ENCODE measurements at regions not wholly inside any gene's neighbourhood (a gene's known extent, or its start where the extent isn't known, plus 50 kb on each side); places are given as distances from the start of the nearest gene placed in this dataset.

GRCh38 chr5:106757672-106758071 is 913.1 kb downstream of the EFNA5 start:
- no peaks in the 10 kb centered on the region for H3K4me1 ChIP-seq (ENCODE audit: control insufficient read depth, insufficient read depth, low read length)
- no peaks in the 10 kb centered on the region for H3K9me3 ChIP-seq (ENCODE audit: control insufficient read depth, low read length)
- ATAC-seq (no peak), DNase-seq (no peak)
- WGBS: 82% methylated on average over 3 of the region's 3 CpGs
- no peak overlapping the region for H3K27ac ChIP-seq (ENCODE audit: low read length)
- intact Hi-C loops (cut with DNase I): no loop called here
- no peak overlapping the region for H3K4me3 ChIP-seq (ENCODE audit: low read length)
- H3K27me3 ChIP-seq (ENCODE audit: control insufficient read depth, insufficient read depth): no peaks in the 10 kb centered on the region

- DNase-seq (no peak), ATAC-seq (no peak)
- no peaks in the 10 kb centered on the region for H3K4me1 ChIP-seq (ENCODE audit: control insufficient read depth, insufficient read depth, low read length)
- H3K4me3 ChIP-seq (ENCODE audit: low read length): no peak overlapping the region
- no peak overlapping the region for H3K27ac ChIP-seq (ENCODE audit: low read length)
- no peaks in the 10 kb centered on the region for H3K9me3 ChIP-seq (ENCODE audit: control insufficient read depth, low read length)
- 95% methylated on average over 4 of the region's 4 CpGs for WGBS
- H3K27me3 ChIP-seq (ENCODE audit: control insufficient read depth, insufficient read depth): no peaks in the 10 kb centered on the region
- intact Hi-C loops (cut with DNase I): no loop called here
These were observed 914.9 kb downstream of the EFNA5 start for GRCh38 chr5:106755789-106756188.

DNA sequence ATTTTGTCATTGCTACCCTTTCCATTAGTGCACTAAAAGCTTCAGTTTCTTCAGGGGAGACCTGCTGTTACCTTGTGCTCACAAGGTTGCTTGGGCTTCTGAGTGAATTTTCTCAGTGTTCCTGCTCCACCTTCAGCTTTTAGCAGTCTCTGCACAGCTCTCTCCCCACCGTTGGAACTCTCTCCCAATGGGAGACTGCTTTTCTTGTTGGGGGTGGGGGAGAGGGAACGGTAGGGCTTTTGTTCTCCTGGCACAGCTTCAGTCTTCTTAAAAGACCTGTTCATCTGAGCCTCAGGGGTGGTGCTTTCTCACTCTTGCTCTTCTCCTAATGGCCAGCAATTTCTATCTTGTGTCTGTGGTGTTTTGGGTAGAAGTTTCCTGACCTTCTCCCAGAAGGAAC is 915.7 kb downstream of the EFNA5 start:
- WGBS: 16% methylated on average over 2 of the region's 2 CpGs
- ATAC-seq (no peak), DNase-seq (no peak)
- Histone ChIP-seq H3K27me3 (ENCODE audit: control insufficient read depth, insufficient read depth) (no peaks in the 10 kb centered on the region), H3K4me3 (ENCODE audit: low read length) (no peak overlapping the region), H3K27ac (ENCODE audit: low read length) (no peak overlapping the region), H3K9me3 (ENCODE audit: control insufficient read depth, low read length) (no peaks in the 10 kb centered on the region), H3K4me1 (ENCODE audit: control insufficient read depth, insufficient read depth, low read length) (no peaks in the 10 kb centered on the region)
- intact Hi-C loops (cut with DNase I): no loop called here

DNA sequence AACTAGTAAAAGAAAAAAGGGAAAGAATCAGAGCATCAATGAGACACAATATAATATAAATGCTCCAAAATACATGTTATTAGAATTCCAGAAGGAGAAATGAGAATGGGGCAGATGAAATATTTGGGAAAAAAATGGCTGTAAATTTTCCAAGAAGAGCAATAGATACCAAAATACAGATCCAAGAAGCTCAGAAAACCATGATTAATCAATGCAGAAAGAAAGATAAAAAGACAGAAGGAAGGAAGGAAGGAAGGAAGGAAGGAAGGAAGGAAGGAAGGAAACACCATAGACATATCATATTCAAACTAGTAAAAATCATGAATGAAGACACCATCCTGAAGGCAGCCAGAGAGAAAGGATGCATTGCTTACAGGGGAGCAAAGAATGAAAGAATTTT is 920.9 kb downstream of the EFNA5 start:
- Histone ChIP-seq H3K4me3 (ENCODE audit: low read length) (no peak overlapping the region), H3K27me3 (ENCODE audit: control insufficient read depth, insufficient read depth) (no peaks in the 10 kb centered on the region), H3K9me3 (ENCODE audit: control insufficient read depth, low read length) (no peaks in the 10 kb centered on the region), H3K4me1 (ENCODE audit: control insufficient read depth, insufficient read depth, low read length) (no peaks in the 10 kb centered on the region), H3K27ac (ENCODE audit: low read length) (no peak overlapping the region)
- no peak for ATAC-seq
- intact Hi-C loops (cut with DNase I): no loop called here
- no peak for DNase-seq

- no peak overlapping the region for H3K4me3 ChIP-seq (ENCODE audit: low read length)
- H3K9me3 ChIP-seq (ENCODE audit: control insufficient read depth, low read length): no peaks in the 10 kb centered on the region
- H3K4me1 ChIP-seq (ENCODE audit: control insufficient read depth, insufficient read depth, low read length): no peaks in the 10 kb centered on the region
- no peak for DNase-seq
- ATAC-seq: no peak
- H3K27me3 ChIP-seq (ENCODE audit: control insufficient read depth, insufficient read depth): no peaks in the 10 kb centered on the region
- no peak overlapping the region for H3K27ac ChIP-seq (ENCODE audit: low read length)
- 86% methylated on average over 2 of the region's 2 CpGs for WGBS
- intact Hi-C loops (cut with DNase I): no loop called here
These were observed 931.6 kb downstream of the EFNA5 start for GRCh38 chr5:106739127-106739526.

DNA sequence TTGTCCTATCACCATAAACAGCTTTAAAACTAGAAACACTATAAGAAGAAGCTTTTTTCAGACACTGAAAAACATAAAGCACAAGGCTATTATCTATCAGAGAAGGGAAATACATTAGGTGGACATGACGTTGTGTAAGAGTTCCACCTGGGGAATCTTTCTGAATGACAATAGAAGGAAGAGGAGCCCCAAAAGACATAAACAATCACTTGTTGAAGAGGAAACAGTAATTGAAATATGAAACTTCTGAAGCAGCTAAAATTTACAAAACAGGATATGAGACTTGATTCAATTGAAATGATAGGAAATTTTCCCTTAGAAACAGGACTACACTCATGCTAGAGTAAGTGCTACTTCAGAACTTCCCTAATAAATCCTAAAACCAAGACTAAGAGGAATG is 933.6 kb downstream of the EFNA5 start:
- ATAC-seq (no peak), DNase-seq (no peak)
- H3K27ac ChIP-seq (ENCODE audit: low read length): no peak overlapping the region
- no peaks in the 10 kb centered on the region for H3K4me1 ChIP-seq (ENCODE audit: control insufficient read depth, insufficient read depth, low read length)
- no peaks in the 10 kb centered on the region for H3K27me3 ChIP-seq (ENCODE audit: control insufficient read depth, insufficient read depth)
- H3K4me3 ChIP-seq (ENCODE audit: low read length): no peak overlapping the region
- H3K9me3 ChIP-seq (ENCODE audit: control insufficient read depth, low read length): no peaks in the 10 kb centered on the region
- intact Hi-C loops (cut with DNase I): no loop called here
- 36% methylated on average over 1 of the region's 1 CpG for WGBS

DNA sequence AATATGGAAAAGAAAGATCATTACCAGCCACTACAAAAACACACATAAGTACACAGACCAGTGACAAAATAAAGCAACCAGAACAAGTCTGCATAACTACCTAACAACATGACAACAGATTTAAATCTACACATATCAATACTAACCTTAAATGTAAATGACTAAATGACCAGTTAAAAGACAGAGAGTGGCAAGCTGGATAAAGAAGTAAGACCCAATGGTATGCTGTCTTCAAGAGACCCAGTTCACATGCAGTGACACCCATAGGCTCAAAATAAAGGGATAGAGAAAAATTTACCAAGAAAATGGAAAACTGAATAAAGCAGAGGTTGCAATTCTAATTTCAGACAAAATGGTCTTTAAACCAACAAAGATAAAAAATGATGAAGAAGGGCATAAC is 938.1 kb downstream of the EFNA5 start:
- no peak for ATAC-seq
- Histone ChIP-seq H3K27me3 (ENCODE audit: control insufficient read depth, insufficient read depth) (no peaks in the 10 kb centered on the region), H3K27ac (ENCODE audit: low read length) (no peak overlapping the region), H3K9me3 (ENCODE audit: control insufficient read depth, low read length) (no peaks in the 10 kb centered on the region), H3K4me3 (ENCODE audit: low read length) (no peak overlapping the region), H3K4me1 (ENCODE audit: control insufficient read depth, insufficient read depth, low read length) (no peaks in the 10 kb centered on the region)
- intact Hi-C loops (cut with DNase I): no loop called here
- DNase-seq: no peak

GRCh38 chr5:106730912-106731311 is 939.8 kb downstream of the EFNA5 start:
- no peaks in the 10 kb centered on the region for H3K9me3 ChIP-seq (ENCODE audit: control insufficient read depth, low read length)
- H3K27me3 ChIP-seq (ENCODE audit: control insufficient read depth, insufficient read depth): no peaks in the 10 kb centered on the region
- no peak overlapping the region for H3K4me3 ChIP-seq (ENCODE audit: low read length)
- no peak for ATAC-seq
- WGBS: 85% methylated on average over 1 of the region's 1 CpG
- intact Hi-C loops (cut with DNase I): no loop called here
- no peak overlapping the region for H3K27ac ChIP-seq (ENCODE audit: low read length)
- H3K4me1 ChIP-seq (ENCODE audit: control insufficient read depth, insufficient read depth, low read length): no peaks in the 10 kb centered on the region
- no peak for DNase-seq

GRCh38 chr5:106730506-106730905 is 940.2 kb downstream of the EFNA5 start:
- intact Hi-C loops (cut with DNase I): no loop called here
- ATAC-seq (no peak), DNase-seq (no peak)
- Histone ChIP-seq H3K27ac (ENCODE audit: low read length) (no peak overlapping the region), H3K9me3 (ENCODE audit: control insufficient read depth, low read length) (no peaks in the 10 kb centered on the region), H3K27me3 (ENCODE audit: control insufficient read depth, insufficient read depth) (no peaks in the 10 kb centered on the region), H3K4me1 (ENCODE audit: control insufficient read depth, insufficient read depth, low read length) (no peaks in the 10 kb centered on the region), H3K4me3 (ENCODE audit: low read length) (no peak overlapping the region)
- WGBS: 66% methylated on average over 3 of the region's 3 CpGs

DNA sequence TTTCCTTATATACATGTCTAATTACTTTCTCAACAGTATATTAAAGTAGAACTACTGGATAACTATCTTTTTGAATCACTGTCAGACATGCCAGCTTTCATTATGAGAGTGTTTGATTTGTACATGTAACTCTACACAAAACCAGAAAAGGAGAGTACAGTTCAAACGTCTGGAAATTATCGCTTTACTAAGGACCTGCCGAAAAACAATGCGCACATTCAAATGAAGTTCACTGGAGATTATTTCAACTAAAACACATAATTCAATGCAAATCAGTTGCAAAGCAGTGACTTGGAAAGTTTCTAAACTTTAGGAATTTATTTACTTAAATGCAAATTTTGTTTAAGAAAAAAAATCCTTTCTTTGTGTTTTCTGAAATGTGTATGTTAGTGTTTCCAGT is 942.5 kb downstream of the EFNA5 start:
- 88% methylated on average over 4 of the region's 4 CpGs for WGBS
- DNase-seq (no peak), ATAC-seq (no peak)
- Histone ChIP-seq H3K4me3 (ENCODE audit: low read length) (no peak overlapping the region), H3K27me3 (ENCODE audit: control insufficient read depth, insufficient read depth) (no peaks in the 10 kb centered on the region), H3K27ac (ENCODE audit: low read length) (no peak overlapping the region), H3K9me3 (ENCODE audit: control insufficient read depth, low read length) (no peaks in the 10 kb centered on the region), H3K4me1 (ENCODE audit: control insufficient read depth, insufficient read depth, low read length) (no peaks in the 10 kb centered on the region)
- intact Hi-C loops (cut with DNase I): no loop called here

DNA sequence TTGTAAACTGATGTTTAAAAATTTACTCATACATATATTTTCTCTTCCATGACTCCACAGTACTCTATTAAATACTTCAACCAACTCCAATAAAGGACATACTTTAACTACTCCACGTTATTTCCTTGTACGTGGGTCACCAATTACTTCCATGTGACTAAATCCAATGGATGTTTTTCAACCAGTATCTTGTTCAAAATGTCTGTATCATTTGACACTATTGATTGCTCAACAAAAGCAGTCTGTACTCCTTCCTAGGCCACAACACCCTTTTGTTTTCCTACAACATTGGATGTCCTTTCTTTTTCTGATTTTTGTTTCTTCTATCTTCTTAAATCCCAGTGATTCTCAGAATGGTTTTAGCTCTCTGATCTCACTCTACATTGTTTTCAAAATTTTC is 943.7 kb downstream of the EFNA5 start:
- Histone ChIP-seq H3K4me1 (ENCODE audit: control insufficient read depth, insufficient read depth, low read length) (no peaks in the 10 kb centered on the region), H3K9me3 (ENCODE audit: control insufficient read depth, low read length) (no peaks in the 10 kb centered on the region), H3K27ac (ENCODE audit: low read length) (no peak overlapping the region), H3K27me3 (ENCODE audit: control insufficient read depth, insufficient read depth) (no peaks in the 10 kb centered on the region), H3K4me3 (ENCODE audit: low read length) (no peak overlapping the region)
- no peak for DNase-seq
- no peak for ATAC-seq
- WGBS: 72% methylated on average over 2 of the region's 2 CpGs
- intact Hi-C loops (cut with DNase I): no loop called here

GRCh38 chr5:106720367-106720766 is 950.4 kb downstream of the EFNA5 start:
- Histone ChIP-seq H3K4me1 (ENCODE audit: control insufficient read depth, insufficient read depth, low read length) (no peaks in the 10 kb centered on the region), H3K9me3 (ENCODE audit: control insufficient read depth, low read length) (no peaks in the 10 kb centered on the region), H3K27ac (ENCODE audit: low read length) (no peak overlapping the region), H3K4me3 (ENCODE audit: low read length) (no peak overlapping the region), H3K27me3 (ENCODE audit: control insufficient read depth, insufficient read depth) (no peaks in the 10 kb centered on the region)
- DNase-seq (no peak), ATAC-seq (no peak)
- WGBS: 75% methylated on average over 3 of the region's 3 CpGs
- intact Hi-C loops (cut with DNase I): no loop called here

Measured in right cardiac atrium (tissue), 5 donors.